ENCODE measurements at regions not wholly inside any gene's neighbourhood (a gene's known extent, or its start where the extent isn't known, plus 50 kb on each side); places are given as distances from the start of the nearest gene placed in this dataset.

GRCh38 chrX:107561468-107562215 lies 66.7 kb upstream of the PRPS1 start:
- DNase-seq = peak; percentile 56

- DNase-seq = no peak
Observed at GRCh38 chrX:107562482-107562881, 65.8 kb upstream of the PRPS1 start.

GRCh38 chrX:107563824-107564223 lies 64.5 kb upstream of the PRPS1 start:
- DNase-seq = no peak

- DNase-seq = no peak
Observed at GRCh38 chrX:107565015-107565414, 63.3 kb upstream of the PRPS1 start.

GRCh38 chrX:107565931-107566603 lies 62.2 kb upstream of the PRPS1 start:
- no peak for DNase-seq

GRCh38 chrX:107566604-107567262 lies 61.6 kb upstream of the PRPS1 start:
- no peak for DNase-seq

GRCh38 chrX:107567370-107567769 lies 60.9 kb upstream of the PRPS1 start:
- DNase-seq = peak; percentile 88

GRCh38 chrX:107571296-107571998 lies 56.9 kb upstream of the PRPS1 start:
- no peak for DNase-seq

- no peak for DNase-seq
Observed at GRCh38 chrX:107573016-107573415, 55.3 kb upstream of the PRPS1 start.

GRCh38 chrX:107574054-107574683 lies 54.1 kb upstream of the PRPS1 start:
- no peak for DNase-seq

GRCh38 chrX:107574711-107575110 lies 53.6 kb upstream of the PRPS1 start:
- DNase-seq = no peak

GRCh38 chrX:107576392-107576791 lies 51.9 kb upstream of the PRPS1 start:
- DNase-seq = no peak

- DNase-seq = no peak
Observed at GRCh38 chrX:107576841-107577240, 51.5 kb upstream of the PRPS1 start.

GRCh38 chrX:107577933-107578332 lies 50.4 kb upstream of the PRPS1 start:
- peak; percentile 68 for DNase-seq
